Sigmoid colon (tissue), 6 donors: ENCODE measurements at regions not wholly inside any gene's neighbourhood (a gene's known extent, or its start where the extent isn't known, plus 50 kb on each side); places are given as distances from the start of the nearest gene placed in this dataset.
A peak's percentile ranks its signal among the peaks of the same experiment; 100 is the strongest.

ENCODE experiments used
- DNase-seq: peaks from one replicate; pipeline ENCODE4 v3.0.0-alpha.2; 2019
- H3K27ac ChIP-seq, 4 donors: fragments of 200-600 bp; sonication (generic); one replicate each; pipeline ENCODE4 v1.5.1; 2016 to 2019; ENCODE audit warnings: mild to moderate bottlenecking in 1 of 4
- H3K27me3 ChIP-seq, 3 donors: fragments of 200-600 bp; sonication (generic); one replicate each; pipeline ENCODE4 v1.5.1; 2019; ENCODE audit warnings: mild to moderate bottlenecking in 1 of 3
- H3K36me3 ChIP-seq, 4 donors: fragments of 200-600 bp; sonication (generic); one replicate each; pipeline ENCODE4 v1.5.1; 2016 to 2019
- H3K4me1 ChIP-seq, 4 donors: fragments of 200-600 bp; sonication (generic); one replicate each; pipeline ENCODE4 v1.5.1; 2017 to 2019
- H3K4me3 ChIP-seq, 4 donors: fragments of 200-600 bp; sonication (generic); one replicate each; pipeline ENCODE4 v1.5.1; 2017 to 2019; ENCODE audit warnings: mild to moderate bottlenecking in 2 of 4, moderate library complexity in 1 of 4
- H3K9me3 ChIP-seq, 4 donors: fragments of 200-600 bp in 3 of 4; sonication (generic) in 3 of 4; one replicate each; pipeline versions ENCODE4 v1.5.1 to v1.6.1; 2013 to 2019
- CTCF ChIP-seq, 4 experiments: fragments of 450-650 bp in 3 of 4; fragments of 200-600 bp in 1 of 4; IDR thresholded peaks; one replicate each; pipeline ENCODE4 v1.5.1; 2016 to 2019; ENCODE audit warnings: antibody characterized with exemption in 4 of 4, mild to moderate bottlenecking in 3 of 4, moderate library complexity in 2 of 4
- EP300 ChIP-seq, 4 donors: sonication (generic); formaldehyde crosslinking; IDR thresholded peaks; one replicate each; pipeline ENCODE4 v1.6.1; 2017; ENCODE audit warnings: antibody characterized with exemption in 4 of 4
- POLR2A ChIP-seq, 2 donors: fragments of 450-650 bp; IDR thresholded peaks; one replicate each; pipeline ENCODE4 v1.6.1; 2016; ENCODE audit warnings: antibody characterized with exemption in 2 of 2, mild to moderate bottlenecking in 2 of 2, moderate library complexity in 2 of 2
- POLR2AphosphoS5 ChIP-seq, 4 donors: sonication (generic); formaldehyde crosslinking; IDR thresholded peaks; one replicate each; pipeline ENCODE4 v1.6.1; 2017; ENCODE audit warnings: antibody characterized with exemption in 4 of 4
- WGBS, 2 donors: extraction: QIAGEN DNeasy Blood & Tissue Kit; methylation state at CpG; one replicate each; pipeline ENCODE4 v1.1.7; 2013; 5-methylcytosine and 5-hydroxymethylcytosine counted together
- intact Hi-C: fragments of 100-400 bp; cut with DNase I; formaldehyde crosslinking; loops from one replicate; pipeline ENCODE4 v1.15.1; 2023
- donor health status: healthy with polysubstance abuse.
- donor health status: healthy.

GRCh38 chr21:43346551-43346950 lies 80.4 kb downstream of the SIK1 start:
- 89 to 98% methylated on average over 13 of the region's 13 CpGs for WGBS, 2 donors
- H3K4me3 ChIP-seq = no peak overlapping the region
- no peaks in the 10 kb centered on the region for H3K27me3 ChIP-seq
- H3K36me3 ChIP-seq = no peaks in the 10 kb centered on the region
- DNase-seq = no peak
- no peak overlapping the region for H3K27ac ChIP-seq
- peaks cover 0 to 5% (median 0%) of the 10 kb centered on the region in 4 donors for H3K4me1 ChIP-seq
- TF ChIP-seq POLR2A (IDR thresholded peaks at IDR 0.05) = no peak
- TF ChIP-seq POLR2AphosphoS5 (IDR thresholded peaks at IDR 0.05) = no peak
- TF ChIP-seq EP300 (IDR thresholded peaks at IDR 0.05) = no peak
- TF ChIP-seq CTCF (IDR thresholded peaks at IDR 0.05) = no peak
- no peaks in the 10 kb centered on the region for H3K9me3 ChIP-seq
- intact Hi-C loops = no loop called here

GRCh38 chr21:43345746-43346409 lies 81.1 kb downstream of the SIK1 start:
- intact Hi-C loops = no loop called here
- WGBS, 2 donors = 80 to 88% methylated on average over 29 of the region's 29 CpGs
- Histone ChIP-seq H3K4me1 (peaks cover 0 to 5% (median 0%) of the 10 kb centered on the region in 4 donors), H3K4me3 (no peak overlapping the region), H3K27me3 (no peaks in the 10 kb centered on the region), H3K27ac (no peak overlapping the region), H3K9me3 (no peaks in the 10 kb centered on the region), H3K36me3 (no peaks in the 10 kb centered on the region)
- DNase-seq = no peak
- TF ChIP-seq CTCF (IDR thresholded peaks at IDR 0.05) = no peak
- TF ChIP-seq POLR2AphosphoS5 (IDR thresholded peaks at IDR 0.05) = no peak
- no peak for TF ChIP-seq POLR2A (IDR thresholded peaks at IDR 0.05)
- TF ChIP-seq EP300 (IDR thresholded peaks at IDR 0.05) = no peak

- intact Hi-C loops = no loop called here
- Histone ChIP-seq H3K36me3 (no peaks in the 10 kb centered on the region), H3K9me3 (no peaks in the 10 kb centered on the region), H3K27ac (no peak overlapping the region), H3K27me3 (no peaks in the 10 kb centered on the region), H3K4me3 (peak overlapping the region in 1 of 4 donors; percentile 3), H3K4me1 (peaks cover 0 to 5% (median 0%) of the 10 kb centered on the region in 4 donors)
- DNase-seq = no peak
- 94% methylated on average over 31 of the region's 31 CpGs for WGBS, 2 donors
- TF ChIP-seq POLR2AphosphoS5 (IDR thresholded peaks at IDR 0.05) = no peak
- no peak for TF ChIP-seq POLR2A (IDR thresholded peaks at IDR 0.05)
- TF ChIP-seq CTCF (IDR thresholded peaks at IDR 0.05) = no peak
- TF ChIP-seq EP300 (IDR thresholded peaks at IDR 0.05) = no peak
Observed at GRCh38 chr21:43345046-43345745, 81.7 kb downstream of the SIK1 start.

- Histone ChIP-seq H3K27ac (no peak overlapping the region), H3K4me3 (peak overlapping the region in 1 of 4 donors; percentile 3), H3K9me3 (no peaks in the 10 kb centered on the region), H3K36me3 (no peaks in the 10 kb centered on the region), H3K27me3 (no peaks in the 10 kb centered on the region), H3K4me1 (peaks cover 0 to 5% (median 0%) of the 10 kb centered on the region in 4 donors)
- no peak for DNase-seq
- 15 to 58% methylated on average over 37 of the region's 37 CpGs for WGBS, 2 donors
- intact Hi-C loops = no loop called here
- no peak for TF ChIP-seq POLR2AphosphoS5 (IDR thresholded peaks at IDR 0.05)
- TF ChIP-seq CTCF (IDR thresholded peaks at IDR 0.05) = no peak
- no peak for TF ChIP-seq POLR2A (IDR thresholded peaks at IDR 0.05)
- no peak for TF ChIP-seq EP300 (IDR thresholded peaks at IDR 0.05)
Observed at GRCh38 chr21:43343992-43344886, 82.7 kb downstream of the SIK1 start.
